ENCODE measurements at regions not wholly inside any gene's neighbourhood (a gene's known extent, or its start where the extent isn't known, plus 50 kb on each side); places are given as distances from the start of the nearest gene placed in this dataset.
"Not testable (repeated sequence)": the region's sequence is repeated elsewhere in the genome, so short reads cannot be mapped to it uniquely, and the experiment has no call there.

GRCh38 chr6:139753198-139753861 lies 378.9 kb upstream of the CITED2 start:
- DNase-seq: no peak

GRCh38 chr6:139752086-139752485 lies 377.6 kb upstream of the CITED2 start:
- no peak for DNase-seq

- DNase-seq: no peak
Measured at GRCh38 chr6:139751179-139751578, 376.7 kb upstream of the CITED2 start.

- no peak for DNase-seq
Measured at GRCh38 chr6:139748353-139749146, 374.1 kb upstream of the CITED2 start.

- no peak for DNase-seq
Measured at GRCh38 chr6:139747154-139747553, 372.7 kb upstream of the CITED2 start.

GRCh38 chr6:139744891-139745290 lies 370.4 kb upstream of the CITED2 start:
- DNase-seq: no peak

GRCh38 chr6:139743664-139744437 lies 369.4 kb upstream of the CITED2 start:
- no peak for DNase-seq

- no peak for DNase-seq
Measured at GRCh38 chr6:139742671-139743070, 368.2 kb upstream of the CITED2 start.

GRCh38 chr6:139738801-139739455 lies 364.5 kb upstream of the CITED2 start:
- no peak for DNase-seq

- DNase-seq: no peak
Measured at GRCh38 chr6:139736325-139736906, 362.0 kb upstream of the CITED2 start.

GRCh38 chr6:139732451-139732850 lies 358.0 kb upstream of the CITED2 start:
- no peak for DNase-seq

- DNase-seq: no peak
Measured at GRCh38 chr6:139730340-139730974, 356.0 kb upstream of the CITED2 start.

- DNase-seq: no peak
Measured at GRCh38 chr6:139728876-139729427, 354.5 kb upstream of the CITED2 start.

GRCh38 chr6:139726272-139726671 lies 351.8 kb upstream of the CITED2 start:
- not testable (repeated sequence) for DNase-seq

- DNase-seq: no peak
Measured at GRCh38 chr6:139722530-139722929, 348.1 kb upstream of the CITED2 start.

GRCh38 chr6:139721954-139722353 lies 347.5 kb upstream of the CITED2 start:
- DNase-seq: no peak

- DNase-seq: no peak
Measured at GRCh38 chr6:139713900-139714506, 339.6 kb upstream of the CITED2 start.

- no peak for DNase-seq
Measured at GRCh38 chr6:139713424-139713823, 339.0 kb upstream of the CITED2 start.

GRCh38 chr6:139712830-139713229 lies 338.4 kb upstream of the CITED2 start:
- DNase-seq: no peak

GRCh38 chr6:139711804-139712585 lies 337.5 kb upstream of the CITED2 start:
- no peak for DNase-seq

GRCh38 chr6:139710556-139710955 lies 336.1 kb upstream of the CITED2 start:
- no peak for DNase-seq
